ENCODE measurements at regions not wholly inside any gene's neighbourhood (a gene's known extent, or its start where the extent isn't known, plus 50 kb on each side); places are given as distances from the start of the nearest gene placed in this dataset.
"Not testable (repeated sequence)": the region's sequence is repeated elsewhere in the genome, so short reads cannot be mapped to it uniquely, and the experiment has no call there.

- H3K4me3 Mint-ChIP-seq (ENCODE audit: low read depth), result no peak overlapping the region
- H3K4me1 Mint-ChIP-seq (ENCODE audit: low read depth), result no peaks in the 10 kb centered on the region
- peaks cover 2% of the 10 kb centered on the region for H3K27me3 Mint-ChIP-seq (ENCODE audit: low read depth)
- no peak overlapping the region for H3K27ac Mint-ChIP-seq
- no peaks in the 10 kb centered on the region for H3K9me3 Mint-ChIP-seq
- H3K36me3 Mint-ChIP-seq (ENCODE audit: low read depth), result no peaks in the 10 kb centered on the region
- DNase-seq (ENCODE audit: low spot score), result no peak
- intact Hi-C loops (cut with micrococcal nuclease), result no loop called here
Observed at GRCh38 chr3:124149081-124149480, 157.2 kb upstream of the ROPN1 start.

DNA sequence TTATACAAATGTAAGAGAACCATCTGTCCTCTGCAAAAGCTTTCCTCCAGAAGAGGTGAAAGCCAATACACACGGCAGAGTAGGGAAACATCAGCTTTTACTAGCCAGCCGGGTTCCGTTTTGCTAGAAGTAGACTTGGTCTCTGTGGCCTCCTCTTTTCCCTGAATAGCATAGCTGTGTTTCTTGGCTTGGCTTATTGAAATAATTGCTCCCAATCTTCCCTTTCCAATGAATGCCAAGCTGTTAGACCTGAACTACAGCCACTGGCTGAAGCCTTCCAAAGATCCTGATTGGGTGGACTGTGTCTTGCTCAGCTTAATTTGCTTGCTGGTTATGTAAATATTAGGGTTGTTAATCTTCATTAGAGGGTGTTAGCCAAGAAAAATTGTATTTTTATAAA lies 157.8 kb upstream of the ROPN1 start:
- intact Hi-C loops (cut with micrococcal nuclease), result no loop called here
- H3K27ac Mint-ChIP-seq, result no peak overlapping the region

GRCh38 chr3:124152891-124153290 lies 161.0 kb upstream of the ROPN1 start:
- H3K27ac Mint-ChIP-seq; H3K9me3 Mint-ChIP-seq; H3K36me3 Mint-ChIP-seq (ENCODE audit: low read depth); intact Hi-C loops (cut with micrococcal nuclease); H3K4me1 Mint-ChIP-seq (ENCODE audit: low read depth); H3K4me3 Mint-ChIP-seq (ENCODE audit: low read depth); DNase-seq (ENCODE audit: low spot score); H3K27me3 Mint-ChIP-seq (ENCODE audit: low read depth): not testable (repeated sequence)

More for the DNA sequence above, 157.8 kb upstream of the ROPN1 start:
- DNase-seq (ENCODE audit: low spot score), result no peak
- Mint-ChIP-seq H3K4me1 (ENCODE audit: low read depth) (no peaks in the 10 kb centered on the region), H3K9me3 (no peaks in the 10 kb centered on the region), H3K4me3 (ENCODE audit: low read depth) (no peak overlapping the region), H3K36me3 (ENCODE audit: low read depth) (no peaks in the 10 kb centered on the region), H3K27me3 (ENCODE audit: low read depth) (peaks cover 2% of the 10 kb centered on the region)

GRCh38 chr3:124156866-124157712 lies 165.2 kb upstream of the ROPN1 start:
- no peak for DNase-seq (ENCODE audit: low spot score)
- Mint-ChIP-seq H3K27ac (no peak overlapping the region), H3K4me1 (ENCODE audit: low read depth) (no peaks in the 10 kb centered on the region), H3K9me3 (no peaks in the 10 kb centered on the region), H3K27me3 (ENCODE audit: low read depth) (no peaks in the 10 kb centered on the region), H3K4me3 (ENCODE audit: low read depth) (no peak overlapping the region), H3K36me3 (ENCODE audit: low read depth) (no peaks in the 10 kb centered on the region)
- intact Hi-C loops (cut with micrococcal nuclease), result no loop called here

- no peaks in the 10 kb centered on the region for H3K4me1 Mint-ChIP-seq (ENCODE audit: low read depth)
- no peak for DNase-seq (ENCODE audit: low spot score)
- H3K27ac Mint-ChIP-seq, result no peak overlapping the region
- H3K9me3 Mint-ChIP-seq, result no peaks in the 10 kb centered on the region
- intact Hi-C loops (cut with micrococcal nuclease), result no loop called here
- H3K27me3 Mint-ChIP-seq (ENCODE audit: low read depth), result no peaks in the 10 kb centered on the region
- H3K4me3 Mint-ChIP-seq (ENCODE audit: low read depth), result no peak overlapping the region
- no peaks in the 10 kb centered on the region for H3K36me3 Mint-ChIP-seq (ENCODE audit: low read depth)
Observed at GRCh38 chr3:124157748-124158147, 165.8 kb upstream of the ROPN1 start.

DNA sequence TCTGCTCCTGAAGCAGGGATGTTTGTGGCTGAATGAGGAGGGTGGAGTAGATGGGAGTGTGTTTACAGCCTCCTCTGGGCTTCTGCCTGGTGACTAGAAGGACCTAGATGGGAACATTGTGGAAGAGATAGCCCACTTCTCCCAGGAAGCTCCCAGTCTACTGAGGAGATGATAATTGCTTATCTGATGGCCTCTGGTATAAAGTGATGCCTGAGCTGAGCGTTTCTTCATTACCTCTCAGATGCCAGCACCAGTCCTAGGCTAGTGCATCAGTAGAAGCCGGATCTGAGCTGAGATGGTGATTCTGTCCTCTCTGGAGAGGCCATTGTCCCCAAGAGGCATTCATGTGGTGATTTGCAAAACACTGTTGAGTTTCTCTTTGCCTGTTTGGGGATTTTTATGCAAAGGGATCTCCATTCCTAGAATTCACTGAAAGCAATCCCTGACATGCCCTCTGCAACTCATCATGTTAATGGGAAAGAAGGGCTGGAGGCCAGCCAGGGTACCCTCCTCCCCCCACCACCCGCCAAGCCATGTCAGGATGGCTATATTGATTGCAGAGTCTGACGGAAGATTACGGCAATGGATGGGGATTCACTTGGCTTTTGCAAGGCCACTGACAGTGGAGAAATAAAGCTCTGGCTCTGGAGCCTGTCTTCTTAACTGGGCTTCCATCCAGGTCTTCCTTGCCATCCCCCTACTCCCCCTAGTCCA lies 166.4 kb upstream of the ROPN1 start:
- H3K9me3 Mint-ChIP-seq, result no peaks in the 10 kb centered on the region
- H3K4me1 Mint-ChIP-seq (ENCODE audit: low read depth), result no peaks in the 10 kb centered on the region
- no peak overlapping the region for H3K4me3 Mint-ChIP-seq (ENCODE audit: low read depth)
- no peak overlapping the region for H3K27ac Mint-ChIP-seq
- H3K36me3 Mint-ChIP-seq (ENCODE audit: low read depth), result no peaks in the 10 kb centered on the region
- intact Hi-C loops (cut with micrococcal nuclease), result no loop called here
- DNase-seq (ENCODE audit: low spot score), result no peak
- no peaks in the 10 kb centered on the region for H3K27me3 Mint-ChIP-seq (ENCODE audit: low read depth)

DNA sequence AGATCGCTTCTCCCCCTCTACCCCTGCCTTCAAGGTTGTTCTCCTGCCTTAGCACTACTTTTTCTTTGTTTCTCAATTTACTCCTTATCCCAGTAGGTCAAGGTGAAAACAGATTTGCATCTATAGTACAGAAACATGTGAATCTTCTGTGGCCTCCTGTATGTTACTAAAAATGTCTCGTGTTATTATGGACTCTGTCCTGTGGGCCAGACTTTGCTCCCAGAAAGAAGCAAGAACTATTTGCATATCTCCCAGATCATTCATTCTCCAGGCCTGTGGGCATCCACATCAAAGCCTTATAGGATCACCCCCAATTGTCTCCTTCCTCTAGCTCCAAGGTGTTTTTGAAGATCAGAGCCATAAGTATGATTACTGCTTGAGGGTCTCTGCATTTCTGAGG lies 169.5 kb upstream of the ROPN1 start:
- H3K27ac Mint-ChIP-seq, result no peak overlapping the region
- H3K4me3 Mint-ChIP-seq (ENCODE audit: low read depth), result no peak overlapping the region
- H3K9me3 Mint-ChIP-seq, result no peaks in the 10 kb centered on the region
- no peaks in the 10 kb centered on the region for H3K27me3 Mint-ChIP-seq (ENCODE audit: low read depth)
- H3K36me3 Mint-ChIP-seq (ENCODE audit: low read depth), result no peaks in the 10 kb centered on the region
- no peaks in the 10 kb centered on the region for H3K4me1 Mint-ChIP-seq (ENCODE audit: low read depth)
- intact Hi-C loops (cut with micrococcal nuclease), result no loop called here
- DNase-seq (ENCODE audit: low spot score), result no peak

DNA sequence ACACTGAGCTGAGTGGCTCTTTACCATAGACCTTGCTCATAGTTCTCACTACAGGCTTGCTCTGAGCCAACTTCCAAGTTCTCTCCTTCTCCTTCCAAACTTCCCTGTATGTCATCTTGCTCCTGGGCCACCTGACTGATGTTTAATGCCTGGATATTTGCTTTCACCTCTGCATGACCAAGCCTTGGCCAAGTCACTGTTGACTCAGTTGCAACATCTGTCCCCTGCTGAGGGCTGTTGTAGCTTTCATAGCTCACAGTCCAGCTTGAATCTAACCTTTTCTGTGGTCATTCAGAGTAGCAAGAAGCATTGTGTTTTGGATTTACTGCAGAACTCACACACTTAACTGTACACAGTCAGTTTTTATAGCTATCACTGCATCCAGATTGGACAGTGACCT lies 171.8 kb upstream of the ROPN1 start:
- H3K36me3 Mint-ChIP-seq (ENCODE audit: low read depth), result no peaks in the 10 kb centered on the region
- H3K4me1 Mint-ChIP-seq (ENCODE audit: low read depth), result no peaks in the 10 kb centered on the region
- intact Hi-C loops (cut with micrococcal nuclease), result no loop called here
- no peak overlapping the region for H3K4me3 Mint-ChIP-seq (ENCODE audit: low read depth)
- no peaks in the 10 kb centered on the region for H3K27me3 Mint-ChIP-seq (ENCODE audit: low read depth)
- DNase-seq (ENCODE audit: low spot score), result no peak
- no peaks in the 10 kb centered on the region for H3K9me3 Mint-ChIP-seq
- H3K27ac Mint-ChIP-seq, result no peak overlapping the region

GRCh38 chr3:124168271-124168670 lies 176.3 kb upstream of the ROPN1 start:
- H3K27ac Mint-ChIP-seq, result no peak overlapping the region
- intact Hi-C loops (cut with micrococcal nuclease), result no loop called here
- no peak for DNase-seq (ENCODE audit: low spot score)
- H3K4me1 Mint-ChIP-seq (ENCODE audit: low read depth), result no peaks in the 10 kb centered on the region
- no peaks in the 10 kb centered on the region for H3K27me3 Mint-ChIP-seq (ENCODE audit: low read depth)
- no peaks in the 10 kb centered on the region for H3K9me3 Mint-ChIP-seq
- no peak overlapping the region for H3K4me3 Mint-ChIP-seq (ENCODE audit: low read depth)
- no peaks in the 10 kb centered on the region for H3K36me3 Mint-ChIP-seq (ENCODE audit: low read depth)

- Mint-ChIP-seq H3K36me3 (ENCODE audit: low read depth) (no peaks in the 10 kb centered on the region), H3K27me3 (ENCODE audit: low read depth) (no peaks in the 10 kb centered on the region), H3K4me3 (ENCODE audit: low read depth) (no peak overlapping the region), H3K27ac (no peak overlapping the region), H3K4me1 (ENCODE audit: low read depth) (no peaks in the 10 kb centered on the region), H3K9me3 (no peaks in the 10 kb centered on the region)
- no peak for DNase-seq (ENCODE audit: low spot score)
- intact Hi-C loops (cut with micrococcal nuclease), result no loop called here
Observed at GRCh38 chr3:124172283-124172682, 180.4 kb upstream of the ROPN1 start.

DNA sequence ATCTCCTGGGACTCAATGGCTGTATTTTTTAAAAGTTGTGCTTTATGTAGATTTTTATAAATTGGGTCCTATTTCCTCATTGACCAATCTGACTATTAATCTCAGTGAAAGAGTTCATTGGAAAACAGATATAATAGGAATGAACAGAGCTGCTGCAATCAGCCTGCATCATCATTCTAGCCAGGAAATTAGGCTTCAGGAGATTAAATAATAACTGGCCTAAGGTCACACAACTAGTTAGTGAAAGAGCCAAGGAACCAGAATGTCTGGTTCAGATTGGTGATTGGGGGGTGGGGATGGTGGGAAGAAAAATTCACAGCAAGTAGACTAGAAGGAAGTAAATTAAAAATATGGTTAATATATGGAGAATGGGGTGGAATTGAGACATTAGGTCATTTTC lies 180.9 kb upstream of the ROPN1 start:
- Mint-ChIP-seq H3K36me3 (ENCODE audit: low read depth) (no peaks in the 10 kb centered on the region), H3K27me3 (ENCODE audit: low read depth) (no peaks in the 10 kb centered on the region), H3K4me1 (ENCODE audit: low read depth) (no peaks in the 10 kb centered on the region), H3K27ac (no peak overlapping the region), H3K4me3 (ENCODE audit: low read depth) (no peak overlapping the region), H3K9me3 (no peaks in the 10 kb centered on the region)
- intact Hi-C loops (cut with micrococcal nuclease), result no loop called here
- DNase-seq (ENCODE audit: low spot score), result no peak

- no peaks in the 10 kb centered on the region for H3K36me3 Mint-ChIP-seq (ENCODE audit: low read depth)
- H3K9me3 Mint-ChIP-seq, result no peaks in the 10 kb centered on the region
- H3K27me3 Mint-ChIP-seq (ENCODE audit: low read depth), result no peaks in the 10 kb centered on the region
- H3K4me3 Mint-ChIP-seq (ENCODE audit: low read depth), result no peak overlapping the region
- intact Hi-C loops (cut with micrococcal nuclease), result no loop called here
- no peak overlapping the region for H3K27ac Mint-ChIP-seq
- no peaks in the 10 kb centered on the region for H3K4me1 Mint-ChIP-seq (ENCODE audit: low read depth)
- no peak for DNase-seq (ENCODE audit: low spot score)
Observed at GRCh38 chr3:124174476-124174875, 182.6 kb upstream of the ROPN1 start.

All from activated T-helper 2 cell treated with anti-CD3 and anti-CD28 coated beads, Interferon-gamma antibody, Interleukin-2, Interleukin-4, amounts not matched to agents 10 μg/mL and 5 μg/mL and 100 μg/mL, durations not matched to agents 14 hours and 24 hours and 36 hours (primary cell).